ENCODE measurements at regions not wholly inside any gene's neighbourhood (a gene's known extent, or its start where the extent isn't known, plus 50 kb on each side); places are given as distances from the start of the nearest gene placed in this dataset.

DNA sequence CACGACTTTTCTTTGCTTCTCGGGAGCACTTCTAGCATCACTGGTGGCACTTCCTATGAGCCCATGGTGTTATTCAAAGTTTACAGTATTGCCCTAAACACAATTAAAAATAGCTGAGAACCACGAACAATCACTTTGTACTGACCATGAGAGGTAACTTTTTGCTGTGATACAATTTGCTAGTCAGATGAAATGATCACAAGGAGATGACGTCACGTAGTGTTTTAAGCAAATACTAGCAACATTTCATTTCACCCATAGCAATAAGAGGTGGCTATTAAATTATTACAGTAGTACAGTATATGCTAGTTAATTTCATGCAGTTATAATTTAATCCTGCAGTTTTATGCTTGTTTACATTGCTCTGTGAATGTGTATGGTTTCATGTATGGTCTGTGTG lies 108.9 kb upstream of the DOK6 start:
- Histone ChIP-seq H3K36me3 (no peaks in the 10 kb centered on the region), H3K4me3 (ENCODE audit: low read depth, low read length) (no peak overlapping the region), H3K27me3 (ENCODE audit: insufficient read depth, low read depth, severe bottlenecking) (no peaks in the 10 kb centered on the region), H3K9me3 (ENCODE audit: severe bottlenecking) (no peaks in the 10 kb centered on the region), H3K27ac (no peak overlapping the region)
- TF ChIP-seq, protein P1, sequence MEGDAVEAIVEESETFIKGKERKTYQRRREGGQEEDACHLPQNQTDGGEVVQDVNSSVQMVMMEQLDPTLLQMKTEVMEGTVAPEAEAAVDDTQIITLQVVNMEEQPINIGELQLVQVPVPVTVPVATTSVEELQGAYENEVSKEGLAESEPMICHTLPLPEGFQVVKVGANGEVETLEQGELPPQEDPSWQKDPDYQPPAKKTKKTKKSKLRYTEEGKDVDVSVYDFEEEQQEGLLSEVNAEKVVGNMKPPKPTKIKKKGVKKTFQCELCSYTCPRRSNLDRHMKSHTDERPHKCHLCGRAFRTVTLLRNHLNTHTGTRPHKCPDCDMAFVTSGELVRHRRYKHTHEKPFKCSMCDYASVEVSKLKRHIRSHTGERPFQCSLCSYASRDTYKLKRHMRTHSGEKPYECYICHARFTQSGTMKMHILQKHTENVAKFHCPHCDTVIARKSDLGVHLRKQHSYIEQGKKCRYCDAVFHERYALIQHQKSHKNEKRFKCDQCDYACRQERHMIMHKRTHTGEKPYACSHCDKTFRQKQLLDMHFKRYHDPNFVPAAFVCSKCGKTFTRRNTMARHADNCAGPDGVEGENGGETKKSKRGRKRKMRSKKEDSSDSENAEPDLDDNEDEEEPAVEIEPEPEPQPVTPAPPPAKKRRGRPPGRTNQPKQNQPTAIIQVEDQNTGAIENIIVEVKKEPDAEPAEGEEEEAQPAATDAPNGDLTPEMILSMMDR (IDR thresholded peaks at IDR 0.05; ENCODE audit: low read depth, low read length), result no peak
- DNase-seq, result no peak

DNA sequence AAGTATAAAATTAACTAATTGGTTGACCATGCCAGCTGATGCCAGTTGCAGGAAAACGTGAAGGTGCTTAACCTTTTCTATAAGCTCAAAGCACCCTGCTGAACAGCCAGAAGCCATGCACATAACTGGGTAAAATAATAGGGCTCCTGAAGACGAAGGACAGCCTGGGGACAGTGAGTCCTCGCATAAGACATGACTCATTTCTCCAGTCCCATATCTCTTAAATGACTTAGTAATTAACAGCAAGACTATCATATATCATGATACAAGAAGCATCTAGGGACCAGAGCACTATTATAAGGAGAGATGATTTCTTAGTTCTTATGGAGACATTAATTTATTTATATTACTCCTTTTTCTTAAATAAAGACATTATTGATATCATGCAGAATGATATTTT lies 100.5 kb upstream of the DOK6 start:
- Histone ChIP-seq H3K9me3 (ENCODE audit: severe bottlenecking) (no peaks in the 10 kb centered on the region), H3K27me3 (ENCODE audit: insufficient read depth, low read depth, severe bottlenecking) (no peaks in the 10 kb centered on the region), H3K36me3 (no peaks in the 10 kb centered on the region), H3K4me3 (ENCODE audit: low read depth, low read length) (no peak overlapping the region), H3K27ac (no peak overlapping the region)
- no peak for DNase-seq
- TF ChIP-seq, protein P1 (IDR thresholded peaks at IDR 0.05; ENCODE audit: low read depth, low read length), result no peak

GRCh38 chr18:69308619-69309018 lies 92.1 kb upstream of the DOK6 start:
- TF ChIP-seq, protein P1 (IDR thresholded peaks at IDR 0.05; ENCODE audit: low read depth, low read length), result no peak
- no peaks in the 10 kb centered on the region for H3K27me3 ChIP-seq (ENCODE audit: insufficient read depth, low read depth, severe bottlenecking)
- no peak overlapping the region for H3K4me3 ChIP-seq (ENCODE audit: low read depth, low read length)
- DNase-seq, result no peak
- H3K36me3 ChIP-seq, result no peaks in the 10 kb centered on the region
- H3K27ac ChIP-seq, result no peak overlapping the region
- H3K9me3 ChIP-seq (ENCODE audit: severe bottlenecking), result no peaks in the 10 kb centered on the region

- no peaks in the 10 kb centered on the region for H3K36me3 ChIP-seq
- H3K27ac ChIP-seq, result no peak overlapping the region
- no peaks in the 10 kb centered on the region for H3K27me3 ChIP-seq (ENCODE audit: insufficient read depth, low read depth, severe bottlenecking)
- no peak overlapping the region for H3K4me3 ChIP-seq (ENCODE audit: low read depth, low read length)
- no peaks in the 10 kb centered on the region for H3K9me3 ChIP-seq (ENCODE audit: severe bottlenecking)
- TF ChIP-seq, protein P1 (IDR thresholded peaks at IDR 0.05; ENCODE audit: low read depth, low read length), result no peak
- no peak for DNase-seq
These were observed 74.6 kb upstream of the DOK6 start for GRCh38 chr18:69326094-69326493.

DNA sequence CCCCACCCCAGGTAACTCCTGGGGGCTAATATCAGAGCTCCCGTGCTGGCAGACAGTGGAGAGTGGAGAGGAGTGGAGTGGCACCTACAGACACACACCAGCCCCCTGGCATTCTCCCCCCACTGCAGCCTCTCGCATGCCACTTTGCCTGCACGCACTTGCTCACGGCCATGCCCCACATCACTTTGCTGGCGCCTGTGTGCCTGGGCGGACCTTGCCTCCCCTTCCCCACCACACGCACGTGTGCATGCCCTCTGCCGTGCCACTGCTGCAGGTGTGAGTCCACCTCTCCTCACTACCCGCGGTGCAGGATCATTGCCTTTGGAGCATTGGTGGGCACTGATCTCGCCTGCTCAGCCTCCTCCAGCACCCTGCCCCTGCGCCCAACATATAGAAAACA lies 72.6 kb upstream of the DOK6 start:
- H3K27me3 ChIP-seq (ENCODE audit: insufficient read depth, low read depth, severe bottlenecking), result no peaks in the 10 kb centered on the region
- no peak overlapping the region for H3K27ac ChIP-seq
- no peaks in the 10 kb centered on the region for H3K36me3 ChIP-seq
- H3K9me3 ChIP-seq (ENCODE audit: severe bottlenecking), result no peaks in the 10 kb centered on the region
- no peak overlapping the region for H3K4me3 ChIP-seq (ENCODE audit: low read depth, low read length)
- no peak for DNase-seq
- TF ChIP-seq, protein P1 (IDR thresholded peaks at IDR 0.05; ENCODE audit: low read depth, low read length), result no peak

- no peaks in the 10 kb centered on the region for H3K36me3 ChIP-seq
- no peaks in the 10 kb centered on the region for H3K9me3 ChIP-seq (ENCODE audit: severe bottlenecking)
- no peak for DNase-seq
- H3K4me3 ChIP-seq (ENCODE audit: low read depth, low read length), result no peak overlapping the region
- TF ChIP-seq, protein P1 (IDR thresholded peaks at IDR 0.05; ENCODE audit: low read depth, low read length), result no peak
- H3K27ac ChIP-seq, result no peak overlapping the region
- H3K27me3 ChIP-seq (ENCODE audit: insufficient read depth, low read depth, severe bottlenecking), result no peaks in the 10 kb centered on the region
These were observed 70.2 kb upstream of the DOK6 start for GRCh38 chr18:69330385-69331005.

Measured in WERI-Rb-1 (cell line).